Nucleus accumbens (tissue), 56 donors: ENCODE measurements at regions not wholly inside any gene's neighbourhood (a gene's known extent, or its start where the extent isn't known, plus 50 kb on each side); places are given as distances from the start of the nearest gene placed in this dataset.

Experiments used
- DNase-seq, 56 donors: peaks; one replicate each; lab custom pipeline; 2025; lab: John Stamatoyannopoulos, UW

- DNase-seq = no peak
Observed at GRCh38 chr5:2281446-2281845, 398.7 kb upstream of the IRX4 start.

- no peak for DNase-seq
Observed at GRCh38 chr5:2280318-2280717, 397.6 kb upstream of the IRX4 start.

GRCh38 chr5:2278825-2279456, 396.2 kb upstream of the IRX4 start:
- DNase-seq = no peak

- DNase-seq = no peak
Observed at GRCh38 chr5:2277886-2278285, 395.2 kb upstream of the IRX4 start.

DNA sequence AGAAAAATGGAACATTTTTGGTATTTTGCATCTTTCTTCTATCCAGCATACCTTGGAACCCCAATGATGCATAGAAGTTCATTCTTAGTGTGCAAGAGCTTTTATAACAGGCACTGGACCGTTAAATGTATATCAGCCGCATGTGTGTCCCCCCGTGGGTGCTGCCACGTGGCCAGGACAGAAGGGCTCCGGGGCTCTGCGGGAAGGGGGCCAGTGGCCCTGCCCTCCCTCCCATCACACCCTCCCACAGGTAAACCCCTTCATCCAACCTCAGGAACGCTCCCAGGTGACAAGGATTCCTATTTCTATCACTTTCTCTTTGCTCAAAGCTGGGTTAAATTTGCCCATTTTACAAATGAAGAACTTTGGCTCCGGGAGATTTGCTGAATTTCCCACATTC, 393.4 kb upstream of the IRX4 start:
- no peak for DNase-seq

DNA sequence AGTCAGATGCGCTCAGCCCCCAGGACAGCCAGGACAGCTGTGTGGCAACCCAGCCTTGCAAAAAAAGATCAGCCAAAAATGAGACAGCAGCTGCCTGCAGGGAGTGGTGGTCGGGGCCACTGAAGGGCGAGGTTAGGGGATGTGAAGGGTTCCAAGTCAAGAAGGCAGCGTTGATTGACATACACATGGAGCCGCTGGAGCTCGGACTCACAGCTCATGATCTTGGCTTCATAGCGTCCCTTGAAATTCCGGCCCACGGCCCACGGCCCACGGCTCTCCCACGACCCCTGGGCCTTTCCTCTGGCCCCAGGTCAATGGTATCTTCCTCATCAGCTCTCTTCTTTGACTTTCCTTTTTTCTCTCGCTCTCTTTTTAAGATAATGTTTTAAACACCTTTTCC, 390.0 kb upstream of the IRX4 start:
- no peak for DNase-seq

- no peak for DNase-seq
Observed at GRCh38 chr5:2272039-2272438, 389.3 kb upstream of the IRX4 start.

GRCh38 chr5:2271316-2271715, 388.6 kb upstream of the IRX4 start:
- no peak for DNase-seq

GRCh38 chr5:2270467-2270866, 387.7 kb upstream of the IRX4 start:
- DNase-seq = no peak

DNA sequence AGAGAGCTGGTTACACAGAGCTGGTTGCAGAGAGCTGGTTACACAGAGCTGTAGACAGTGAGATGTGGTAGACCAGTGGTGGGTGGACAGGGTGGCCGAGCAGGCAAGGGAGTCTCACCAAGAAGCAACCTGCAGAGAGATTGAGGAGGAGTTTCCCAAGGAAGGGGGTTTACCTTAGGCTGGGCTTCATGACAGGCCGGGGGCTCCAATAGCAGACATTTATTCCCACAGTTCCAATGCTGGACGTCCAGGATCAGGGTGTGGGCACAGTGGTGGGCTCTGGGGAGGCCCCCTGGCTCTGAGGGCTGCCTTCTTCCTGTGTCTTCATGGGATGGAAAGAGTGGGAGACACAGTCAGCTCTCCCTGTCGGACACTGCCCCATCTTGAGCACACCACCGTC, 386.9 kb upstream of the IRX4 start:
- DNase-seq = no peak

DNA sequence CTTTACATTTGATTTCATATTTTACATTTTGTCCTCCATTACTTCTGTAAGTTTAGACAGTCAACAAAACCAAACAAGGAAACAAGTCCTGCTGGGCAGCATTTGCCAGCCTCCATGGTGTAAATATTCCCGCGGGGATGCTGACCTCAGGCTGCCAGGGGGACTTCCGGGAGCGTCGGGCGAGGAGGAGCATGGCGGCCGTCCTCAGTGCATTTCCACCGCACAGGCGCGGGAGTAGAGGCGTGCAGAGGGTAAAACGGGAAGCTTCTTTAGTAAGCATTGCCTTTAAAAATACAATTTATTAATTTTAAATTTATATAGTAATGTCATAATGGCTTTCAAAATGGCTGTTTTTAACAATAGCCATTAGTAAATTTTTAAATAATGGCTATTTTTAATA, 385.3 kb upstream of the IRX4 start:
- DNase-seq = no peak

- no peak for DNase-seq
Observed at GRCh38 chr5:2266641-2267240, 384.0 kb upstream of the IRX4 start.

- no peak for DNase-seq
Observed at GRCh38 chr5:2265341-2265740, 382.6 kb upstream of the IRX4 start.

GRCh38 chr5:2263763-2264162, 381.0 kb upstream of the IRX4 start:
- DNase-seq = no peak

DNA sequence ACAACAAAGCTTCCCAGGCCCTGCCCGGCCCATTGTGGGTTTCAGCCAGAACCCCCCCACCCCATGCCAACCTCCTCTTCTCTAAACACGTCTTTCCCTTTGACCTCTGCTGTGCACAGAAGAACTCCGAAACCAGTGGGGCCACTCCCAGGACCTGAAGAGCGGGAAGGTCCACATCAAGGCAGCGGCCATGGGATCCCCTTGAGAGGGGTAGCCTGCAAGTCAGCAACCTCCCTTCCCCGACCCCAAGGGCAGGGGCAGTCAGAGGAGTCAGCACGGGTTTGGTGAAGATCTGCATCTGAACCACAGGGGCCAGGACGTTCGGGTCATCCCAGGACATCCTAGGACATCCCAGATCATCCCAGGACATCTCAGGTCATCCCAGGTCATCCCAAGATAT, 379.9 kb upstream of the IRX4 start:
- no peak for DNase-seq

- DNase-seq = no peak
Observed at GRCh38 chr5:2261004-2261703, 378.4 kb upstream of the IRX4 start.

DNA sequence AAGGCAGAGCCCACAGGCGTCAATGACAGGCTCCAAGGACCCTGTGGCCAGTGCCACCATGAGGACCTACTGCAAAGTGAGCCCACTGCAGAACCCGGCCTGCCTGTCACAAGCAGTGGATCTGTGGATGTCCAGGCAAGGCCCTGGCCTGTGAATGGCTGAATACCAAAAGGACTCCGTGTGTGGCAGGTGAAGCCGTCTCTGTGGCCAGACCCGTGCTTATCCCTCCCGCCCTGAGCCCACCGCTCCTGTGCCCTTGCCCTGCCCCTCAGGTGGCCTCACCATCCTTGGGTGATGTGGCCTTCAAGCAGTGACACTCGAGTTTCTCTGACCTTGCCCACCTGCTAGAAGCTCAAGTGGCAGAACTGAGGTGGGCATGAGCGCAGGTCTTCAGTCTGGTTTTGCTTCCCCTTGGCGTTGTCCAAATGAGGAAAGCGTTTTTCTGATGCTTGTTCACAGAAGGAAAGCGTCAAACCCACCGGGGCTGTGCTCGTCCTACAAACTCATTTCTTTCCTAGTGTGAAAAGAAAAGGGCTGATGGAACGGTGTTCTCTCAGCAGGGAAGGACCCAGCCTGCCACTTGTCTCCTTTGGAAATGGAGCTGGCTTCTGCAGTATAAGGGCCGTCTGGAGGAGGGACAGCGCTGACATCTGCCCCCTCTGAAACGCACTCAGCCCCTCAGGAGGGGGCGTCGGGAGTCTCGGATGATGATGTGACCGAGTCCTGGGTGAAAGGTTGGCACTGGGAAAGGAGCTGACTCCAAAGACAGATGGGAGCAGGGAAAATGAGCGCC, 377.7 kb upstream of the IRX4 start:
- no peak for DNase-seq

DNA sequence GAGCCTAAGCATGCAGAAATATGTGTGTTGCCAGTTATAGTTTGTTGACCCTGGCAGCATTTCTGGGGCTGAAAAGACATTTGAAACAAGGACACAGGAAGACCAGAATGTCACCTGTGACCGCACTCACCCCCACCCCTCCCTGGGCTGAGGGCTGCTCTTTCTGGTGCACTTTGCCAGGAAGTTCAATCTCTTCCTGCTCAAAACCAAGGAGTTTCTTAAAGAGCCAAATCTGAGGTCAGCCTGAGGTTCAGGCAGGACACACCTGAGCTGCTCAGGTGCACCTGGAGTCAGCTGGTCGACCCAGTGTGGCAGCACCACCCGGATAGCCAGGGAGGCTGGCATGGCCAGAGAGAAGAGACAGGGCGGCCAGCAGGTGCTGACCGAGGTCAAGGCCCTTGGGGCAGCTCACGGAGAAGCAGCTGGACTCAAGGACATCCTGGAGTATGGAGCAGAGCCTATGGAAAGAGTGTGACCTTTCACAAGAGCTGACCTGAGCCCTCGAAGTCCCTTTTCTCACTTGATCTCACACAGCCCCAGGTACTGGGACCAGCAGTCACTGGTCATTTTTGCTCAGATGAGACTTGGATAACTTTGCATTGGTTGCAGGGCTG, 376.9 kb upstream of the IRX4 start:
- DNase-seq = no peak

DNA sequence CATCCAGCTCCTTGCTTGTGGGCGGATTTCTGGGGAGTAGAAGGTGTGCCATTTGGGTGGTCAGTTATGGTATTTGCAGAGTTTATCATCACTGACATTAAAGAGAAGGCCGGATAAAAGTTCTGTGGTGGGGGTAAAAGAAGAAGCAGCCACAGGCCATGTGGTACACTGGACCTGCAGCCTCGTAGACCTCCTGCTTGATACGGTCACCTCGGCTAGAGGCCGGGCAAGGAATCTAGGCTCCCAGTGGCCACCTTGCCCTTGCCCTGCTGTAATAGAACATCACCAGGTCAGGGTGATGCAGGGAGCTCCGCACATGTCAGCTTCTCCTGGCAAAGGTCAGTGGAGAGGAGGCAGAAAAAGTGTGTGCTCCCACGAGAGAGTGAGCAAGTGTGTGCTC, 376.1 kb upstream of the IRX4 start:
- no peak for DNase-seq

DNA sequence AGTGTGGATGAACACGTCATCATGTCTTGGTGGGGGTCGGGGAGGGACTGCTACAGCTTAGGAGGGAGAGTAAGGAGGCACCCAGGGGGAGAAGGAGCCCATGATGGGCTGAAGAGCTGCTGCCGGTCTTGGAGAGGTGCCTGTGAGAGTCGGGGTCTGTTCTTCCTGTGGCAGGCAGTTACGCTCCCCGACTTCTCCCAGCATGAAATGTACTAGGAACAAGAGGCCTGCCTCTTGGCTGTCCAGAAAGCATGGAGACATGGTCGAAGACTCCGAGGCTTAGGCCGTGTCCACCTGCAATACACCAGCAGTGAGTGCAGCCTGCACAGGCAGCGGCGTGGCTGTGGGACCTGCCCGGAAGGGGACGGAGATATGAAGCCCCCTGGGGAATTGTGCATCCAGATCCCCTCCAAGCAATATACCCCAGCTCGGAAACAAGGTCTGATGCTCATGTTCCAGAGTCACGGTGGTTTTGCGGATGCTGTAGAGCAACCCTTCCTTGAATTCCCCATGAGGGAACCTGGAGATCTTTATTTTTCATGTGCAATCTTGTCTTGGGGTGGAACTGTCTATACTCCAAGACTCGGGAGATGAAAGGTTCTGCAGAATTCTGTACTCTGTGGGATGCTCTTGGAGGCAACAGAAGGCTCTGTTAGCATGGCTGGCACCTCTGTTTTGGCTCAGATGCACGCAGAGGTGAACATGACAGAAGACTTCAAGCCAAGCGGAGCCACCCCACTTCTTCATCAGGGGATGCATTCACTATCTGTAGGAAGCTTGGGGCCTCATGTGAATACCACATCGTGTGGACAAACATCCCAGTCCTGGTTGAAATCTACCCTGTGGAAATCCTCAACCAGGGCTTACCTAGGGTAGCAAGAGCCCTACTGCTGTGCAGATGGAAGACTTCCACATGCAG, 374.9 kb upstream of the IRX4 start:
- DNase-seq = no peak
